ENCODE measurements at regions not wholly inside any gene's neighbourhood (a gene's known extent, or its start where the extent isn't known, plus 50 kb on each side); places are given as distances from the start of the nearest gene placed in this dataset.

- no peak for TF ChIP-seq KDM1A (IDR thresholded peaks at IDR 0.05; ENCODE audit: borderline replicate concordance, low read length)
- TF ChIP-seq BCL11A (IDR thresholded peaks at IDR 0.05; ENCODE audit: low read depth in 2 of 2, low read length in 2 of 2): no peak
- TF ChIP-seq CHD1 (IDR thresholded peaks at IDR 0.05; ENCODE audit: low read depth, low read length): no peak
- TF ChIP-seq JUND (IDR thresholded peaks at IDR 0.05; ENCODE audit: low read length): no peak
- TF ChIP-seq JUN (IDR thresholded peaks at IDR 0.05; ENCODE audit: low read depth, low read length): no peak
- no peak for TF ChIP-seq CEBPB (IDR thresholded peaks at IDR 0.05; ENCODE audit: low read depth, low read length)
- TF ChIP-seq SP1 (IDR thresholded peaks at IDR 0.05; ENCODE audit: low read depth, low read length): no peak
Measured at GRCh38 chr5:110354915-110355644, 371.4 kb downstream of the TMEM232 start (continued).
